HG03280 (cell line): ENCODE measurements at regions not wholly inside any gene's neighbourhood (a gene's known extent, or its start where the extent isn't known, plus 50 kb on each side); places are given as distances from the start of the nearest gene placed in this dataset.
A peak's percentile ranks its signal among the peaks of the same experiment; 100 is the strongest.

Experiments
- ATAC-seq: cut with Tn5 transposase; IDR thresholded peaks from one replicate; pipeline ENCODE4 v1.9.1; 2021; ENCODE audit warnings: mild to moderate bottlenecking, moderate library complexity; ENCODE audit not compliant: unreplicated experiment

- no peak for ATAC-seq
Observed at GRCh38 chr6:111984516-111985201, 69.2 kb upstream of the CCN6 start.

GRCh38 chr6:111985202-111985731, 68.6 kb upstream of the CCN6 start:
- no peak for ATAC-seq

- no peak for ATAC-seq
Observed at GRCh38 chr6:111986651-111987050, 67.3 kb upstream of the CCN6 start.

- no peak for ATAC-seq
Observed at GRCh38 chr6:111987295-111987694, 66.6 kb upstream of the CCN6 start.

GRCh38 chr6:111988926-111989325, 65.0 kb upstream of the CCN6 start:
- ATAC-seq = no peak

- peak; percentile 42 for ATAC-seq
Observed at GRCh38 chr6:111989743-111990142, 64.2 kb upstream of the CCN6 start.

- no peak for ATAC-seq
Observed at GRCh38 chr6:111990214-111990613, 63.7 kb upstream of the CCN6 start.

- no peak for ATAC-seq
Observed at GRCh38 chr6:111992851-111993250, 61.1 kb upstream of the CCN6 start.

GRCh38 chr6:111993342-111993741, 60.6 kb upstream of the CCN6 start:
- no peak for ATAC-seq

GRCh38 chr6:111994791-111995190, 59.1 kb upstream of the CCN6 start:
- ATAC-seq = no peak

GRCh38 chr6:111995404-111995803, 58.5 kb upstream of the CCN6 start:
- ATAC-seq = no peak

GRCh38 chr6:111996144-111996865, 57.6 kb upstream of the CCN6 start:
- ATAC-seq = no peak

GRCh38 chr6:111997078-111997852, 56.6 kb upstream of the CCN6 start:
- ATAC-seq = peak; percentile 54

- ATAC-seq = no peak
Observed at GRCh38 chr6:111997853-111998208, 56.1 kb upstream of the CCN6 start.

- no peak for ATAC-seq
Observed at GRCh38 chr6:112002307-112002706, 51.6 kb upstream of the CCN6 start.
